Breast epithelium (tissue), 4 donors: ENCODE measurements at regions not wholly inside any gene's neighbourhood (a gene's known extent, or its start where the extent isn't known, plus 50 kb on each side); places are given as distances from the start of the nearest gene placed in this dataset.

Source experiments
- DNase-seq, 2 donors: peaks; one replicate each; pipeline ENCODE4 v3.0.0-alpha.2; 2019; ENCODE audit warnings: low spot score in 2 of 2
- H3K27ac ChIP-seq, 2 donors: fragments of 200-600 bp; sonication (generic) in 1 of 2; one replicate each; pipeline ENCODE4 v1.5.1; 2016 to 2019; ENCODE audit warnings: mild to moderate bottlenecking in 1 of 2
- H3K27me3 ChIP-seq, 2 donors: fragments of 200-600 bp; sonication (generic) in 1 of 2; one replicate each; pipeline versions ENCODE4 v1.5.1 to v1.6.0; 2017 to 2019; ENCODE audit warnings: control low read depth in 1 of 2, mild to moderate bottlenecking in 1 of 2
- H3K36me3 ChIP-seq: fragments of 200-600 bp; one replicate; pipeline ENCODE4 v1.5.1; 2019
- H3K4me1 ChIP-seq, 2 donors: fragments of 200-600 bp; sonication (generic); one replicate each; pipeline ENCODE4 v1.5.1; 2016 to 2019; ENCODE audit warnings: control low read depth in 1 of 2
- H3K4me3 ChIP-seq, 3 donors: fragments of 200-600 bp; sonication (generic); 1 replicate in 2 of 3; 2 replicates in 1 of 3; pipeline ENCODE4 v1.5.1; 2016 to 2019; ENCODE audit warnings: mild to moderate bottlenecking in 3 of 3, moderate library complexity in 2 of 3
- H3K9me3 ChIP-seq, 2 donors: fragments of 200-600 bp; sonication (generic) in 1 of 2; one replicate each; pipeline ENCODE4 v1.5.1; 2016 to 2019; ENCODE audit warnings: control low read depth in 1 of 2
- CTCF ChIP-seq, 3 donors: fragments of 450-650 bp; IDR thresholded peaks; one replicate each; pipeline ENCODE4 v1.5.1; 2016 to 2017; ENCODE audit warnings: antibody characterized with exemption in 3 of 3, mild to moderate bottlenecking in 3 of 3, moderate library complexity in 3 of 3
- POLR2A ChIP-seq: fragments of 450-650 bp; IDR thresholded peaks from one replicate; pipeline ENCODE4 v1.6.1; 2016; ENCODE audit warnings: antibody characterized with exemption, mild to moderate bottlenecking, moderate library complexity
- POLR2AphosphoS5 ChIP-seq, 3 donors: sonication (generic); formaldehyde crosslinking; IDR thresholded peaks; one replicate each; pipeline ENCODE4 v1.6.1; 2017; ENCODE audit warnings: antibody characterized with exemption in 3 of 3
- intact Hi-C: fragments of 100-400 bp; cut with DNase I; formaldehyde crosslinking; loops from one replicate; pipeline ENCODE4 v1.15.1; 2023; ENCODE audit warnings: low total_unique reads

GRCh38 chr13:34076319-34076718, 258.4 kb downstream of the RFC3 start:
- intact Hi-C loops: no loop called here
- DNase-seq: no peak
- H3K9me3 ChIP-seq: peaks cover 0 to 12% of the 10 kb centered on the region in 2 donors
- H3K4me1 ChIP-seq: no peaks in the 10 kb centered on the region
- TF ChIP-seq POLR2A: no peak
- TF ChIP-seq POLR2AphosphoS5 (IDR thresholded peaks at IDR 0.05): no peak
- TF ChIP-seq CTCF (IDR thresholded peaks at IDR 0.05): no peak
- H3K27me3 ChIP-seq: no peaks in the 10 kb centered on the region
- H3K36me3 ChIP-seq: no peaks in the 10 kb centered on the region
- H3K4me3 ChIP-seq: no peak overlapping the region
- no peak overlapping the region for H3K27ac ChIP-seq

DNA sequence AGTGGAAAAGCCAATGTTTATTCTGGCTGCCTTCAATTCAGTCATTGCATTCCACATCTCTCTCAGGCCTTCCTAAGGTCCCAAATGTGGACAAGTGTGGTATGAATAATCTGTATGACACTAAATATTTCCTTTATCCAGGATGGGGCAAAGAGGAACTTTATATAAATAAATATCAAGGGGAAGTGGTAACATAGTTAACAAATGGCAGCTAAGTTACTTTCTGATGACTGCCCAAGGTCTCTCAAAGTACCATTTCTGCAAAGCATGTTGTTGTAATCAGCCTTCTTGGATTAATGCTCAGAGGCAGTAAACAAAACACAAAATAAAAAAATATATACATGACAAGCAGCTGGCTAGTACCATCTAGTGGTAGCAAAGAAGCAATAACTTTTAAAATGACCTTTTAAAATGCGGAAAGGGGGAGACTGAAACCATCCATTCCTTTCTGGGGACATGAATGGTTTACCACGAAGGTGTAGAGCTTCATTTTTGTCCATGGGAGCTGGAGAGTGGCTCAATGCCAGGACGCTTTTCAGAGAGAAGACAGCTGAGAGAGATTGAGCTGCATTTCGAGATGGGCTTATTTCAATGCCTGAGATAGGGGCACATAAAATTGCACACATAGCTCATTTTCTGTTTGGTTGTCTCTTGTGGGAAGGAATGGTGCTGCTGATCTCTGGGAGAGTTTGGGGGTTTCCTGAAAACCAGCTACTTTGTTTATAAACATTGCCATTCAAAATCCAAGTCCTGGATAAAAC, 259.2 kb downstream of the RFC3 start:
- Histone ChIP-seq H3K4me1 (no peaks in the 10 kb centered on the region), H3K4me3 (no peak overlapping the region), H3K27ac (no peak overlapping the region), H3K36me3 (no peaks in the 10 kb centered on the region), H3K9me3 (peaks cover 0 to 12% of the 10 kb centered on the region in 2 donors), H3K27me3 (no peaks in the 10 kb centered on the region)
- intact Hi-C loops: no loop called here
- TF ChIP-seq POLR2AphosphoS5 (IDR thresholded peaks at IDR 0.05): no peak
- no peak for TF ChIP-seq POLR2A
- TF ChIP-seq CTCF (IDR thresholded peaks at IDR 0.05): peak in 1 of 3 donors; percentile 54
- DNase-seq: no peak

DNA sequence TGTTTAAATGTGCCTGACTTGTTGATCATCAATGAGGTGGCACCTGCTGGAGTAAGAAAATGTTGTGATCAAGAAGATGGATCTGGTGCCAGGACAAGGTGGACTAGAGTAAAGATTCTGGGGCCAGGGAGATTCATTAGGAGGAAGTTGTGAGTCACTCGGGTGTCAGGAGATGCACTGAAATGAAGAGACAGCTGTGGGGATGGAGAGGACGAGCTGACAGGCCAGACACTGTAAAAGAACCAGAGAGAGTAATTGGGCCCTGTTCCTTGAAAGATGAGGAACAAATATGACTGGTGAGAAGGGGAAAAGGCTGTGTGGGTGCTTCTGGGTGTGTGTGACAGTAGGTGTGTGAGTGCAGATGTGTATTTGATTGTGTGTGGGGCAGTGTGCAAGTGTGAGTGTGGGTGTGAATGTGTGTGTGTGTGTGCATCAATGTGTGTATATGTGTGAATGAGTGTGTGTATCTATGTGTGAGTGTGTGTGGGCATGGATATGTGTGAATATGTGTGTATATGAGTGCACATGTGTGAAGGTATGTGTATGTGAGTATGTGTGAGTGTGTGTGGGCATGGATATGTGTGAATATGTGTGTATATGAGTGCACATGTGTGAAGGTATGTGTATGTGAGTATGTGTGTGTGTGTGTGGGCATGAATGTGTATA, 260.5 kb downstream of the RFC3 start:
- DNase-seq: no peak
- Histone ChIP-seq H3K36me3 (no peaks in the 10 kb centered on the region), H3K4me3 (no peak overlapping the region), H3K27ac (no peak overlapping the region), H3K9me3 (peaks cover 0 to 12% of the 10 kb centered on the region in 2 donors), H3K27me3 (no peaks in the 10 kb centered on the region), H3K4me1 (no peaks in the 10 kb centered on the region)
- TF ChIP-seq POLR2AphosphoS5 (IDR thresholded peaks at IDR 0.05) (no peak), CTCF (IDR thresholded peaks at IDR 0.05) (no peak), POLR2A (no peak)
- intact Hi-C loops: no loop called here

DNA sequence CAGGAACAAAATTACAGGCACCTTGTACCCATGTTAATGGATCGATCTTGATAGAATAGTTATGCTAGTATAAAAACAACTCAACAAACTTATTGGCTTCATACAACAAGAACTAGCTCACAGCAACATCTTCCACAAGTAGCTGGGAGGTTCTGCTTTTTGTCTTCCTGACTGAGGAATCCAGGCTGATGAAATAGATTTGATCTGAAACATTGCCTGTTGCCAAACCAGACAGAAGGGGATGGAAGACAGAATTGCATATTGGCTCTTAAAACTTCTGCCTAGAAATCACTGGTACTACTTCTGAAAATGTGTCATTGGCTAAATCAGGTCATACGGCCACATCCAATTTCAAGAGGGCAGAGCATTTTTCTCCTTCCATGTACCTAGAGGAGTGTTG, 267.3 kb downstream of the RFC3 start:
- Histone ChIP-seq H3K4me1 (no peaks in the 10 kb centered on the region), H3K27ac (no peak overlapping the region), H3K4me3 (no peak overlapping the region), H3K9me3 (peaks cover 6% of the 10 kb centered on the region in 2 donors), H3K27me3 (no peaks in the 10 kb centered on the region), H3K36me3 (no peaks in the 10 kb centered on the region)
- no peak for TF ChIP-seq POLR2AphosphoS5 (IDR thresholded peaks at IDR 0.05)
- no peak for TF ChIP-seq CTCF (IDR thresholded peaks at IDR 0.05)
- TF ChIP-seq POLR2A: no peak
- DNase-seq: no peak
- intact Hi-C loops: no loop called here

DNA sequence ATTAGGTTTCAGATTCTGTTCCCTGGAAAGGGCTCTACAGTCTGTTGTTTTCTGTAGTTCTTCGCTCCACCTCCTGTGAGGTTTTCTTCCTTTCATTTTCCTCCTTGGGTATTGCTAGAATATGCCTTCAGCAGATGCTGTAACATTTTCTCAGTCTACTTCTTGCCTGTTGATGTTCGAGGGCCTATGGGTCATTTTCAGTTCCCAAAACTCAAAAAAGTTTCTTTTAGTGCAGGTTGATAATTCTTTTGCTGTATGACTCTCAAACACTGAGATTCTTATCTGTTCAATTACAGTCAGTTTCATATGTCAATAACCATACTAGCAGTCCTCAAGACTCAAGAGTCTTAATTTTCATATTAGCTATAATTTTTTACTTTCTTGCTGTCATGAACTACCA, 268.3 kb downstream of the RFC3 start:
- Histone ChIP-seq H3K4me3 (no peak overlapping the region), H3K27me3 (no peaks in the 10 kb centered on the region), H3K36me3 (no peaks in the 10 kb centered on the region), H3K27ac (no peak overlapping the region), H3K4me1 (no peaks in the 10 kb centered on the region), H3K9me3 (peaks cover 6% of the 10 kb centered on the region in 2 donors)
- no peak for DNase-seq
- TF ChIP-seq CTCF (IDR thresholded peaks at IDR 0.05): no peak
- intact Hi-C loops: no loop called here
